ENCODE measurements at regions not wholly inside any gene's neighbourhood (a gene's known extent, or its start where the extent isn't known, plus 50 kb on each side); places are given as distances from the start of the nearest gene placed in this dataset.

GRCh38 chr15:25238126-25238525, 200.7 kb downstream of the UBE3A start:
- Histone ChIP-seq H3K9me3 (peaks cover 1 to 6% of the 10 kb centered on the region in 2 donors), H3K27me3 (no peaks in the 10 kb centered on the region), H3K4me1 (no peaks in the 10 kb centered on the region), H3K4me3 (no peak overlapping the region), H3K27ac (no peak overlapping the region), H3K36me3 (no peaks in the 10 kb centered on the region)
- in situ Hi-C loops (cut with MboI; ENCODE audit: low pct_ligation_motif_present in 1 of 4, low pct_unique_long_range_greater_than_20kb in 1 of 4, low sequenced_read_pairs in 3 of 4), result no loop called here
- WGBS, 2 donors (ENCODE audit: low coverage in 1 of 2), result 90% methylated on average over 11 of the region's 11 CpGs; no CpG with 5 or more reads in 1 of the 2 donors
- TF ChIP-seq EP300 (IDR thresholded peaks at IDR 0.05; ENCODE audit: low read depth) (no peak), POLR2AphosphoS5 (IDR thresholded peaks at IDR 0.05) (no peak), POLR2A (IDR thresholded peaks at IDR 0.05) (no peak)
- TF ChIP-seq, protein P1, sequence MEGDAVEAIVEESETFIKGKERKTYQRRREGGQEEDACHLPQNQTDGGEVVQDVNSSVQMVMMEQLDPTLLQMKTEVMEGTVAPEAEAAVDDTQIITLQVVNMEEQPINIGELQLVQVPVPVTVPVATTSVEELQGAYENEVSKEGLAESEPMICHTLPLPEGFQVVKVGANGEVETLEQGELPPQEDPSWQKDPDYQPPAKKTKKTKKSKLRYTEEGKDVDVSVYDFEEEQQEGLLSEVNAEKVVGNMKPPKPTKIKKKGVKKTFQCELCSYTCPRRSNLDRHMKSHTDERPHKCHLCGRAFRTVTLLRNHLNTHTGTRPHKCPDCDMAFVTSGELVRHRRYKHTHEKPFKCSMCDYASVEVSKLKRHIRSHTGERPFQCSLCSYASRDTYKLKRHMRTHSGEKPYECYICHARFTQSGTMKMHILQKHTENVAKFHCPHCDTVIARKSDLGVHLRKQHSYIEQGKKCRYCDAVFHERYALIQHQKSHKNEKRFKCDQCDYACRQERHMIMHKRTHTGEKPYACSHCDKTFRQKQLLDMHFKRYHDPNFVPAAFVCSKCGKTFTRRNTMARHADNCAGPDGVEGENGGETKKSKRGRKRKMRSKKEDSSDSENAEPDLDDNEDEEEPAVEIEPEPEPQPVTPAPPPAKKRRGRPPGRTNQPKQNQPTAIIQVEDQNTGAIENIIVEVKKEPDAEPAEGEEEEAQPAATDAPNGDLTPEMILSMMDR (IDR thresholded peaks at IDR 0.05), result no peak
- intact Hi-C loops (cut with DNase I; ENCODE audit: low total_unique reads), result no loop called here
- DNase-seq, result no peak

- intact Hi-C loops (cut with DNase I; ENCODE audit: low total_unique reads), result no loop called here
- Histone ChIP-seq H3K4me1 (no peaks in the 10 kb centered on the region), H3K27me3 (no peaks in the 10 kb centered on the region), H3K4me3 (no peak overlapping the region), H3K36me3 (no peaks in the 10 kb centered on the region), H3K9me3 (peaks cover 0 to 6% of the 10 kb centered on the region in 2 donors), H3K27ac (no peak overlapping the region)
- 67% methylated on average over 7 of the region's 8 CpGs; no CpG with 5 or more reads in 1 of the 2 donors for WGBS, 2 donors (ENCODE audit: low coverage in 1 of 2)
- TF ChIP-seq POLR2A (IDR thresholded peaks at IDR 0.05) (no peak), POLR2AphosphoS5 (IDR thresholded peaks at IDR 0.05) (no peak), EP300 (IDR thresholded peaks at IDR 0.05; ENCODE audit: low read depth) (no peak)
- TF ChIP-seq, protein P1 (IDR thresholded peaks at IDR 0.05), result no peak
- in situ Hi-C loops (cut with MboI; ENCODE audit: low pct_ligation_motif_present in 1 of 4, low pct_unique_long_range_greater_than_20kb in 1 of 4, low sequenced_read_pairs in 3 of 4), result no loop called here
- DNase-seq, result no peak
Measured at GRCh38 chr15:25238716-25239470, 199.9 kb downstream of the UBE3A start.

DNA sequence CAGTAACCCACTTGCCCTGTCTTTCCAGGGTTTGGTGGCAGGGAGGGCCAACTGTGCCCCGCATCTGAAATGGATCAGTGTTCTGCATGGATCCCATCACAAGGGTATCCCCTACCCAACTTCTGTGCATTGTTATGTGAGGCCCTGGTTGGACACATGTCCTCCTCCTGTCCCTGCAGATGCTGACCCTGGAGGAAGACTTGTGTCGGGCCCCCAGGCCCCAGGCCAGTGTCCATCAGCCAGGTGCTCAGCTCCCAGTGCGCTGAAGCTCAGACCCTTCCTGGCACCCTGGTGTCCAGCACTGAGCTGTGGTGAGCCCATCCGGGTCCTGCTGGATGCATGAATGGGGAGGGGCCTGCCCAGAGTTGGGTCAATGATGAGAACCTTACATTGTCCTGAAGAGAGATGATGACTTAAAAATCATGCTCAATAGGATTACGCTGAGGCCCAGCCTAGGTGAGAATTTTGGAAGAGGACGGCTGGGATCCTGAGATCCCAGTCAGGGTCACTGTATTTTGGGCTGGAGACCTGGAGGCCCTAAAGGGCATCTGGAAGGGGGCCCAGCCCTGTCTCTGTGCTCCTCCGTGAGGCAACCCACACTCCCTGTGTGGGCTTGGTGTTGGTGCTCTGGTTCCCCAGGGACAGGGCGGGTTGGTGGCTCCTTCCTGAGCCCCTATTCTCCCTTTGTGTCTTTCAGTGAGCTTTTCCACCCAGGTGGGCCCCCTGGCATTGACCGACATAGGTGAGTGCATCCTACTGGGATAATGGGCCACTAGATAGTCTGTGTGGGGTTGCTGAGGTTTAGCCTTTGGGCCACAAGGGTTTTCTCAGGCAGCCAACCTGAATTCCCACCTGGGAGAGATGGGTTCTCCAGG, 199.1 kb downstream of the UBE3A start:
- H3K36me3 ChIP-seq, result no peaks in the 10 kb centered on the region
- peaks cover 2 to 6% of the 10 kb centered on the region in 2 donors for H3K9me3 ChIP-seq
- in situ Hi-C loops (cut with MboI; ENCODE audit: low pct_ligation_motif_present in 1 of 4, low pct_unique_long_range_greater_than_20kb in 1 of 4, low sequenced_read_pairs in 3 of 4) (no loop called here), intact Hi-C loops (cut with DNase I; ENCODE audit: low total_unique reads) (no loop called here)
- WGBS, 2 donors (ENCODE audit: low coverage in 1 of 2), result 87% methylated on average over 9 of the region's 9 CpGs; no CpG with 5 or more reads in 1 of the 2 donors
- no peaks in the 10 kb centered on the region for H3K4me1 ChIP-seq
- TF ChIP-seq POLR2A (IDR thresholded peaks at IDR 0.05) (no peak), EP300 (IDR thresholded peaks at IDR 0.05; ENCODE audit: low read depth) (no peak), POLR2AphosphoS5 (IDR thresholded peaks at IDR 0.05) (no peak)
- TF ChIP-seq, protein P1 (IDR thresholded peaks at IDR 0.05), result no peak
- no peak overlapping the region for H3K27ac ChIP-seq
- no peak for DNase-seq
- no peaks in the 10 kb centered on the region for H3K27me3 ChIP-seq
- no peak overlapping the region for H3K4me3 ChIP-seq

GRCh38 chr15:25240461-25241021, 198.3 kb downstream of the UBE3A start:
- Histone ChIP-seq H3K9me3 (peaks cover 6 to 7% of the 10 kb centered on the region in 2 donors), H3K27ac (no peak overlapping the region), H3K4me1 (no peaks in the 10 kb centered on the region), H3K4me3 (no peak overlapping the region), H3K36me3 (no peaks in the 10 kb centered on the region), H3K27me3 (no peaks in the 10 kb centered on the region)
- TF ChIP-seq POLR2A (IDR thresholded peaks at IDR 0.05) (no peak), POLR2AphosphoS5 (IDR thresholded peaks at IDR 0.05) (no peak), EP300 (IDR thresholded peaks at IDR 0.05; ENCODE audit: low read depth) (no peak)
- TF ChIP-seq, protein P1 (IDR thresholded peaks at IDR 0.05), result no peak
- intact Hi-C loops (cut with DNase I; ENCODE audit: low total_unique reads), result no loop called here
- in situ Hi-C loops (cut with MboI; ENCODE audit: low pct_ligation_motif_present in 1 of 4, low pct_unique_long_range_greater_than_20kb in 1 of 4, low sequenced_read_pairs in 3 of 4), result no loop called here
- 76% methylated on average over 10 of the region's 13 CpGs; no CpG with 5 or more reads in 1 of the 2 donors for WGBS, 2 donors (ENCODE audit: low coverage in 1 of 2)
- DNase-seq, result no peak

All from transverse colon (tissue), 4 donors.